H1 (cell line): ENCODE measurements at regions not wholly inside any gene's neighbourhood (a gene's known extent, or its start where the extent isn't known, plus 50 kb on each side); places are given as distances from the start of the nearest gene placed in this dataset.

ENCODE experiments used
- CTCF ChIA-PET: fragments of 300-600 bp; sonication (Branson Sonifier 250); formaldehyde crosslinking; loops from one replicate; lab custom pipeline; 2021; ENCODE audit not compliant: partially characterized antibody; lab: Charles Lee
- POLR2A ChIA-PET: fragments of 300-600 bp; sonication (Branson Sonifier 250); formaldehyde crosslinking; loops from one replicate; lab custom pipeline; 2021; ENCODE audit warnings: inconsistent platforms; ENCODE audit not compliant: partially characterized antibody; lab: Charles Lee
- DNase-seq, 2 experiments: peaks; one replicate each; pipeline versions ENCODE4 v3.0.0 to v3.0.0-alpha.2; 2010 to 2022; ENCODE audit warnings: low spot score in 2 of 2, low read depth in 1 of 2, mixed read lengths in 1 of 2
- FAIRE-seq: peaks from 2 replicates; lab custom pipeline; 2011; peaks lifted over from hg19 to GRCh38; lab: Jason Lieb, UNC
- H2AFZ ChIP-seq: 2 replicates; pipeline ENCODE4 v1.8.1; 2012; ENCODE audit warnings: low read length, inconsistent platforms
- H2AK5ac ChIP-seq: 2 replicates; pipeline ENCODE4 v1.6.1; 2013; ENCODE audit warnings: low read depth, low read length
- H2BK120ac ChIP-seq: replicated peaks from 2 replicates; pipeline ENCODE3; 2013; ENCODE audit warnings: low read depth, low read length, inconsistent platforms
- H2BK12ac ChIP-seq: 2 replicates; pipeline ENCODE4 v1.6.1; 2013; ENCODE audit warnings: low read depth, low read length
- H2BK15ac ChIP-seq: 2 replicates; pipeline ENCODE4 v1.6.1; 2013; ENCODE audit warnings: low read length
- H2BK20ac ChIP-seq: 2 replicates; pipeline ENCODE4 v1.6.1; 2013; ENCODE audit warnings: low read length
- H2BK5ac ChIP-seq: 2 replicates; pipeline ENCODE4 v1.6.1; 2013; ENCODE audit warnings: low read depth, low read length
- H3K14ac ChIP-seq: 2 replicates; pipeline ENCODE4 v1.6.1; 2013; ENCODE audit warnings: inconsistent platforms; ENCODE audit not compliant: insufficient read length
- H3K18ac ChIP-seq: 2 replicates; pipeline ENCODE4 v1.6.1; 2013; ENCODE audit warnings: low read length; ENCODE audit errors: extremely low read depth
- H3K23ac ChIP-seq: 2 replicates; pipeline ENCODE4 v1.6.1; 2013; ENCODE audit warnings: inconsistent platforms; ENCODE audit not compliant: insufficient read length
- H3K23me2 ChIP-seq: 2 replicates; pipeline ENCODE4 v1.6.1; 2013; ENCODE audit warnings: low read depth, low read length
- H3K27ac ChIP-seq: 2 replicates; pipeline ENCODE4 v1.6.1; 2011; ENCODE audit warnings: low read depth, low read length, inconsistent platforms
- H3K27me3 ChIP-seq, 4 experiments: replicated peaks in 1 of 4; 1 replicate in 1 of 4; 2 replicates in 3 of 4; pipeline versions ENCODE4 v1.6.1 to v1.8.1; 2011 to 2013; ENCODE audit warnings: low read length in 3 of 4, mild to moderate bottlenecking in 3 of 4, inconsistent platforms in 2 of 4, mixed read lengths in 2 of 4, moderate library complexity in 1 of 4; ENCODE audit not compliant: control insufficient read depth in 3 of 4, insufficient read depth in 3 of 4; ENCODE audit errors: extremely low read depth in 1 of 4
- H3K36me3 ChIP-seq, 4 experiments: 2 replicates each; pipeline versions ENCODE4 v1.6.1 to v1.8.1; 2011 to 2013; ENCODE audit warnings: mild to moderate bottlenecking in 4 of 4, low read length in 3 of 4, moderate library complexity in 2 of 4, control low read depth in 1 of 4, inconsistent platforms in 1 of 4; ENCODE audit not compliant: insufficient read depth in 4 of 4, control insufficient read depth in 2 of 4
- H3K4ac ChIP-seq: replicated peaks from 2 replicates; pipeline ENCODE3; 2013; ENCODE audit warnings: low read length, low read depth, mixed read lengths, inconsistent platforms; ENCODE audit not compliant: insufficient read length
- H3K4me1 ChIP-seq, 4 experiments: replicated peaks in 1 of 4; 1 replicate in 1 of 4; 2 replicates in 3 of 4; pipeline versions ENCODE4 v1.6.1 to v1.8.1; 2011 to 2013; ENCODE audit warnings: low read length in 3 of 4, inconsistent platforms in 2 of 4, mixed read lengths in 1 of 4; ENCODE audit not compliant: insufficient read depth in 4 of 4, control insufficient read depth in 3 of 4
- H3K4me2 ChIP-seq, 2 experiments: 2 replicates each; pipeline versions ENCODE4 v1.6.1 to v1.8.1; 2011 to 2013; ENCODE audit warnings: low read depth in 2 of 2, low read length in 2 of 2, control low read depth in 1 of 2, inconsistent platforms in 1 of 2, mild to moderate bottlenecking in 1 of 2; ENCODE audit not compliant: insufficient read depth in 1 of 2
- H3K4me3 ChIP-seq, 4 experiments: fragments of 200-600, 300-600 bp in 1 of 4; sonication (generic), shearing (Covaris generic), sonication (Bioruptor Twin) in 1 of 4; 2 replicates each; pipeline versions ENCODE4 v1.5.1 to v1.8.1; 2011 to 2016; ENCODE audit warnings: low read length in 4 of 4, low read depth in 3 of 4, control low read depth in 2 of 4, inconsistent platforms in 2 of 4, mild to moderate bottlenecking in 2 of 4, mixed read lengths in 1 of 4, moderate library complexity in 1 of 4; ENCODE audit not compliant: insufficient read depth in 2 of 4; ENCODE audit errors: extremely low read depth in 1 of 4
- H3K56ac ChIP-seq: replicated peaks from 2 replicates; pipeline ENCODE3; 2013; ENCODE audit warnings: low read depth, mild to moderate bottlenecking, mixed read lengths, low read length, inconsistent platforms; ENCODE audit not compliant: insufficient read length
- H3K79me1 ChIP-seq: 2 replicates; pipeline ENCODE4 v1.6.1; 2013; ENCODE audit warnings: low read depth, low read length, control low read depth
- H3K79me2 ChIP-seq, 2 experiments: 2 replicates each; pipeline versions ENCODE4 v1.6.1 to v1.8.1; 2012 to 2013; ENCODE audit warnings: low read length in 2 of 2, mild to moderate bottlenecking in 2 of 2, inconsistent platforms in 1 of 2; ENCODE audit not compliant: insufficient read depth in 2 of 2, control insufficient read depth in 1 of 2
- H3K9ac ChIP-seq, 4 experiments: replicated peaks in 1 of 4; 1 replicate in 1 of 4; 2 replicates in 3 of 4; pipeline versions ENCODE4 v1.6.1 to v1.8.1; 2011 to 2013; ENCODE audit warnings: low read depth in 3 of 4, low read length in 3 of 4, control low read depth in 2 of 4, mild to moderate bottlenecking in 2 of 4, moderate library complexity in 2 of 4, inconsistent platforms in 1 of 4; ENCODE audit errors: extremely low read depth in 1 of 4
- H3K9me3 ChIP-seq, 2 experiments: 2 replicates each; pipeline versions ENCODE4 v1.6.1 to v1.8.1; 2012 to 2013; ENCODE audit warnings: mild to moderate bottlenecking in 2 of 2, moderate library complexity in 2 of 2, control low read depth in 1 of 2, inconsistent platforms in 1 of 2, low read depth in 1 of 2, low read length in 1 of 2, mixed read lengths in 1 of 2; ENCODE audit not compliant: insufficient read depth in 2 of 2
- H4K20me1 ChIP-seq, 2 experiments: replicated peaks in 1 of 2; 2 replicates each; pipeline versions ENCODE3 to v1.8.1; 2011 to 2013; ENCODE audit warnings: inconsistent platforms in 2 of 2, low read length in 2 of 2, mild to moderate bottlenecking in 1 of 2; ENCODE audit not compliant: insufficient read depth in 2 of 2, control insufficient read depth in 1 of 2
- H4K5ac ChIP-seq: 2 replicates; pipeline ENCODE4 v1.6.1; 2013; ENCODE audit warnings: low read length, low read depth, mixed read lengths, inconsistent platforms; ENCODE audit not compliant: insufficient read length
- H4K8ac ChIP-seq: 2 replicates; pipeline ENCODE4 v1.8.0; 2013; ENCODE audit warnings: mild to moderate bottlenecking, moderate library complexity, low read length, inconsistent platforms; ENCODE audit not compliant: insufficient read depth; ENCODE audit errors: extremely low read depth
- H4K91ac ChIP-seq: replicated peaks from 2 replicates; pipeline ENCODE3; 2013; ENCODE audit warnings: low read length, mixed read lengths, inconsistent platforms; ENCODE audit not compliant: insufficient read length
- CBX8 ChIP-seq: fragments of 300-800, 300-1000 bp; sonication (generic); IDR thresholded peaks from 2 replicates; pipeline ENCODE4 v1.7.1; 2016; ENCODE audit warnings: low read depth, low read length, borderline replicate concordance
- SIX5 ChIP-seq: IDR thresholded peaks from 2 replicates; pipeline ENCODE4 v1.6.1; 2011; ENCODE audit warnings: mild to moderate bottlenecking, low read depth, low read length

- H3K9ac ChIP-seq = no peak overlapping the region
- H3K4me3 ChIP-seq = no peak overlapping the region
- FAIRE-seq = no peak
- H3K56ac ChIP-seq = no peak overlapping the region
- H3K9me3 ChIP-seq = no peaks in the 10 kb centered on the region
- no peak overlapping the region for H2BK5ac ChIP-seq
- no peaks in the 10 kb centered on the region for H3K27me3 ChIP-seq
- H3K4me2 ChIP-seq = no peak overlapping the region
- no peaks in the 10 kb centered on the region for H3K79me1 ChIP-seq
- no peak overlapping the region for H3K27ac ChIP-seq
- no peak overlapping the region for H3K18ac ChIP-seq
- no peaks in the 10 kb centered on the region for H3K23me2 ChIP-seq
- no peak overlapping the region for H2BK15ac ChIP-seq
- no peaks in the 10 kb centered on the region for H3K79me2 ChIP-seq
- no peak overlapping the region for H4K91ac ChIP-seq
- H4K20me1 ChIP-seq = no peaks in the 10 kb centered on the region
- no peak overlapping the region for H3K23ac ChIP-seq
- ChIA-PET CTCF (interaction anchor here (0.6 to 1.1 kb wide), 3 partner anchors 13 to 85 kb away, joined by 3 read pairs; no protein-coding TSS in a partner anchor), POLR2A (no interaction called here)
- no peak for DNase-seq
- no peaks in the 10 kb centered on the region for H3K36me3 ChIP-seq
- H3K14ac ChIP-seq = no peak overlapping the region
- no peaks in the 10 kb centered on the region for H3K4me1 ChIP-seq
- H4K8ac ChIP-seq = no peak overlapping the region
- no peak overlapping the region for H2BK20ac ChIP-seq
- no peak for TF ChIP-seq SIX5
- no peak for TF ChIP-seq CBX8
- no peak overlapping the region for H4K5ac ChIP-seq
- no peak overlapping the region for H2BK120ac ChIP-seq
- H2BK12ac ChIP-seq = no peak overlapping the region
- H2AFZ ChIP-seq = no peak overlapping the region
- no peak overlapping the region for H2AK5ac ChIP-seq
- H3K4ac ChIP-seq = no peak overlapping the region
These were observed 199.6 kb downstream of the NXPE2 start for GRCh38 chr11:114877976-114878375.
